H1 (cell line): ENCODE measurements at regions not wholly inside any gene's neighbourhood (a gene's known extent, or its start where the extent isn't known, plus 50 kb on each side); places are given as distances from the start of the nearest gene placed in this dataset.

Experiments used
- CTCF ChIA-PET: fragments of 300-600 bp; sonication (Branson Sonifier 250); formaldehyde crosslinking; loops from one replicate; lab custom pipeline; 2021; ENCODE audit not compliant: partially characterized antibody; lab: Charles Lee
- POLR2A ChIA-PET: fragments of 300-600 bp; sonication (Branson Sonifier 250); formaldehyde crosslinking; loops from one replicate; lab custom pipeline; 2021; ENCODE audit warnings: inconsistent platforms; ENCODE audit not compliant: partially characterized antibody; lab: Charles Lee
- DNase-seq, 2 experiments: peaks; one replicate each; pipeline versions ENCODE4 v3.0.0 to v3.0.0-alpha.2; 2010 to 2022; ENCODE audit warnings: low spot score in 2 of 2, low read depth in 1 of 2, mixed read lengths in 1 of 2
- FAIRE-seq: peaks from 2 replicates; lab custom pipeline; 2011; peaks lifted over from hg19 to GRCh38; lab: Jason Lieb, UNC
- H2AFZ ChIP-seq: 2 replicates; pipeline ENCODE4 v1.8.1; 2012; ENCODE audit warnings: low read length, inconsistent platforms
- H2AK5ac ChIP-seq: 2 replicates; pipeline ENCODE4 v1.6.1; 2013; ENCODE audit warnings: low read depth, low read length
- H2BK120ac ChIP-seq: replicated peaks from 2 replicates; pipeline ENCODE3; 2013; ENCODE audit warnings: low read depth, low read length, inconsistent platforms
- H2BK12ac ChIP-seq: 2 replicates; pipeline ENCODE4 v1.6.1; 2013; ENCODE audit warnings: low read depth, low read length
- H2BK15ac ChIP-seq: 2 replicates; pipeline ENCODE4 v1.6.1; 2013; ENCODE audit warnings: low read length
- H2BK20ac ChIP-seq: 2 replicates; pipeline ENCODE4 v1.6.1; 2013; ENCODE audit warnings: low read length
- H2BK5ac ChIP-seq: 2 replicates; pipeline ENCODE4 v1.6.1; 2013; ENCODE audit warnings: low read depth, low read length
- H3K14ac ChIP-seq: 2 replicates; pipeline ENCODE4 v1.6.1; 2013; ENCODE audit warnings: inconsistent platforms; ENCODE audit not compliant: insufficient read length
- H3K18ac ChIP-seq: 2 replicates; pipeline ENCODE4 v1.6.1; 2013; ENCODE audit warnings: low read length; ENCODE audit errors: extremely low read depth
- H3K23ac ChIP-seq: 2 replicates; pipeline ENCODE4 v1.6.1; 2013; ENCODE audit warnings: inconsistent platforms; ENCODE audit not compliant: insufficient read length
- H3K23me2 ChIP-seq: 2 replicates; pipeline ENCODE4 v1.6.1; 2013; ENCODE audit warnings: low read depth, low read length
- H3K27ac ChIP-seq: 2 replicates; pipeline ENCODE4 v1.6.1; 2011; ENCODE audit warnings: low read depth, low read length, inconsistent platforms
- H3K27me3 ChIP-seq, 4 experiments: replicated peaks in 1 of 4; 1 replicate in 1 of 4; 2 replicates in 3 of 4; pipeline versions ENCODE4 v1.6.1 to v1.8.1; 2011 to 2013; ENCODE audit warnings: low read length in 3 of 4, mild to moderate bottlenecking in 3 of 4, inconsistent platforms in 2 of 4, mixed read lengths in 2 of 4, moderate library complexity in 1 of 4; ENCODE audit not compliant: control insufficient read depth in 3 of 4, insufficient read depth in 3 of 4; ENCODE audit errors: extremely low read depth in 1 of 4
- H3K36me3 ChIP-seq, 4 experiments: 2 replicates each; pipeline versions ENCODE4 v1.6.1 to v1.8.1; 2011 to 2013; ENCODE audit warnings: mild to moderate bottlenecking in 4 of 4, low read length in 3 of 4, moderate library complexity in 2 of 4, control low read depth in 1 of 4, inconsistent platforms in 1 of 4; ENCODE audit not compliant: insufficient read depth in 4 of 4, control insufficient read depth in 2 of 4
- H3K4ac ChIP-seq: replicated peaks from 2 replicates; pipeline ENCODE3; 2013; ENCODE audit warnings: low read length, low read depth, mixed read lengths, inconsistent platforms; ENCODE audit not compliant: insufficient read length
- H3K4me1 ChIP-seq, 4 experiments: replicated peaks in 1 of 4; 1 replicate in 1 of 4; 2 replicates in 3 of 4; pipeline versions ENCODE4 v1.6.1 to v1.8.1; 2011 to 2013; ENCODE audit warnings: low read length in 3 of 4, inconsistent platforms in 2 of 4, mixed read lengths in 1 of 4; ENCODE audit not compliant: insufficient read depth in 4 of 4, control insufficient read depth in 3 of 4
- H3K4me2 ChIP-seq, 2 experiments: 2 replicates each; pipeline versions ENCODE4 v1.6.1 to v1.8.1; 2011 to 2013; ENCODE audit warnings: low read depth in 2 of 2, low read length in 2 of 2, control low read depth in 1 of 2, inconsistent platforms in 1 of 2, mild to moderate bottlenecking in 1 of 2; ENCODE audit not compliant: insufficient read depth in 1 of 2
- H3K4me3 ChIP-seq, 4 experiments: fragments of 200-600, 300-600 bp in 1 of 4; sonication (generic), shearing (Covaris generic), sonication (Bioruptor Twin) in 1 of 4; 2 replicates each; pipeline versions ENCODE4 v1.5.1 to v1.8.1; 2011 to 2016; ENCODE audit warnings: low read length in 4 of 4, low read depth in 3 of 4, control low read depth in 2 of 4, inconsistent platforms in 2 of 4, mild to moderate bottlenecking in 2 of 4, mixed read lengths in 1 of 4, moderate library complexity in 1 of 4; ENCODE audit not compliant: insufficient read depth in 2 of 4; ENCODE audit errors: extremely low read depth in 1 of 4
- H3K56ac ChIP-seq: replicated peaks from 2 replicates; pipeline ENCODE3; 2013; ENCODE audit warnings: low read depth, mild to moderate bottlenecking, mixed read lengths, low read length, inconsistent platforms; ENCODE audit not compliant: insufficient read length
- H3K79me1 ChIP-seq: 2 replicates; pipeline ENCODE4 v1.6.1; 2013; ENCODE audit warnings: low read depth, low read length, control low read depth
- H3K79me2 ChIP-seq, 2 experiments: 2 replicates each; pipeline versions ENCODE4 v1.6.1 to v1.8.1; 2012 to 2013; ENCODE audit warnings: low read length in 2 of 2, mild to moderate bottlenecking in 2 of 2, inconsistent platforms in 1 of 2; ENCODE audit not compliant: insufficient read depth in 2 of 2, control insufficient read depth in 1 of 2
- H3K9ac ChIP-seq, 4 experiments: replicated peaks in 1 of 4; 1 replicate in 1 of 4; 2 replicates in 3 of 4; pipeline versions ENCODE4 v1.6.1 to v1.8.1; 2011 to 2013; ENCODE audit warnings: low read depth in 3 of 4, low read length in 3 of 4, control low read depth in 2 of 4, mild to moderate bottlenecking in 2 of 4, moderate library complexity in 2 of 4, inconsistent platforms in 1 of 4; ENCODE audit errors: extremely low read depth in 1 of 4
- H3K9me3 ChIP-seq, 2 experiments: 2 replicates each; pipeline versions ENCODE4 v1.6.1 to v1.8.1; 2012 to 2013; ENCODE audit warnings: mild to moderate bottlenecking in 2 of 2, moderate library complexity in 2 of 2, control low read depth in 1 of 2, inconsistent platforms in 1 of 2, low read depth in 1 of 2, low read length in 1 of 2, mixed read lengths in 1 of 2; ENCODE audit not compliant: insufficient read depth in 2 of 2
- H4K20me1 ChIP-seq, 2 experiments: replicated peaks in 1 of 2; 2 replicates each; pipeline versions ENCODE3 to v1.8.1; 2011 to 2013; ENCODE audit warnings: inconsistent platforms in 2 of 2, low read length in 2 of 2, mild to moderate bottlenecking in 1 of 2; ENCODE audit not compliant: insufficient read depth in 2 of 2, control insufficient read depth in 1 of 2
- H4K5ac ChIP-seq: 2 replicates; pipeline ENCODE4 v1.6.1; 2013; ENCODE audit warnings: low read length, low read depth, mixed read lengths, inconsistent platforms; ENCODE audit not compliant: insufficient read length
- H4K8ac ChIP-seq: 2 replicates; pipeline ENCODE4 v1.8.0; 2013; ENCODE audit warnings: mild to moderate bottlenecking, moderate library complexity, low read length, inconsistent platforms; ENCODE audit not compliant: insufficient read depth; ENCODE audit errors: extremely low read depth
- H4K91ac ChIP-seq: replicated peaks from 2 replicates; pipeline ENCODE3; 2013; ENCODE audit warnings: low read length, mixed read lengths, inconsistent platforms; ENCODE audit not compliant: insufficient read length
- CHD2 ChIP-seq: IDR thresholded peaks from 2 replicates; pipeline ENCODE4 v1.6.1; 2012; ENCODE audit warnings: low read length, improper control_type of control experiment
- JUN ChIP-seq: IDR thresholded peaks from 2 replicates; pipeline ENCODE4 v1.6.1; 2011; ENCODE audit warnings: low read depth, mild to moderate bottlenecking, improper control_type of control experiment, low read length
- SIRT6 ChIP-seq: IDR thresholded peaks from one replicate; pipeline ENCODE4 v1.7.1; 2012; ENCODE audit warnings: low read length, inconsistent platforms
- SP4 ChIP-seq: IDR thresholded peaks from 2 replicates; pipeline ENCODE4 v1.6.1; 2012; ENCODE audit warnings: low read length, inconsistent platforms
- SUZ12 ChIP-seq: fragments of 200-600 bp; sonication (generic); IDR thresholded peaks from 2 replicates; pipeline ENCODE4 v1.6.1; 2012; ENCODE audit warnings: mild to moderate bottlenecking, inconsistent platforms, low read length, moderate library complexity, mixed read lengths
- TF ChIP-seq, protein P1 (sequence below): IDR thresholded peaks from 2 replicates; pipeline ENCODE4 v1.6.1; 2012; ENCODE audit warnings: low read length, inconsistent platforms

DNA sequence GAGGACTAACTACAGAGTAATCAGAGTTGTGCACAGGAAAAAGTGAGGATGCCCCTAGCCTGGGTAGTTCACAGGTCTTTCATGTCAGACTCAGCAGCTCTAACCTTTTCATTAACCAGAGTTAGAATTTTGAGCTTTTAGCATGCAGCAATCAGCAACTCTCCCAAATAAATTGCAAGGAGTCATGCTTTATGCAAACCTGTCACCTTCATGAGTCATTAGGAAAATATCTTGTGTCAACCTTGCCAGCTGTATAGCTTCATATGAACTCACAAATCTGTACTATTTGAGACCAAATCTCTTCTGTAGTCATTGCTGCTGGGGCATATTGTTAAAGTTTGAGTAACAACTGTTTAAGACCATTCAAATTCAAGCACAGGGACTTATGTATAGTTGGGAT, 382.3 kb upstream of the NT5C1B start:
- TF ChIP-seq JUN: no peak
- no peak for TF ChIP-seq CHD2
- no peak for TF ChIP-seq SP4
- TF ChIP-seq SUZ12: no peak
- TF ChIP-seq, protein P1, sequence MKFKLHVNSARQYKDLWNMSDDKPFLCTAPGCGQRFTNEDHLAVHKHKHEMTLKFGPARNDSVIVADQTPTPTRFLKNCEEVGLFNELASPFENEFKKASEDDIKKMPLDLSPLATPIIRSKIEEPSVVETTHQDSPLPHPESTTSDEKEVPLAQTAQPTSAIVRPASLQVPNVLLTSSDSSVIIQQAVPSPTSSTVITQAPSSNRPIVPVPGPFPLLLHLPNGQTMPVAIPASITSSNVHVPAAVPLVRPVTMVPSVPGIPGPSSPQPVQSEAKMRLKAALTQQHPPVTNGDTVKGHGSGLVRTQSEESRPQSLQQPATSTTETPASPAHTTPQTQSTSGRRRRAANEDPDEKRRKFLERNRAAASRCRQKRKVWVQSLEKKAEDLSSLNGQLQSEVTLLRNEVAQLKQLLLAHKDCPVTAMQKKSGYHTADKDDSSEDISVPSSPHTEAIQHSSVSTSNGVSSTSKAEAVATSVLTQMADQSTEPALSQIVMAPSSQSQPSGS: no peak
- no peak for TF ChIP-seq SIRT6
- no peak overlapping the region for H3K4me3 ChIP-seq
- no peak overlapping the region for H2AFZ ChIP-seq
- CTCF ChIA-PET: no interaction called here
- H2BK12ac ChIP-seq: no peak overlapping the region
- H3K23me2 ChIP-seq: no peaks in the 10 kb centered on the region; the same call in 1 of the 2 replicates
- no peaks in the 10 kb centered on the region for H3K79me2 ChIP-seq
- DNase-seq (no peak), FAIRE-seq (no peak)
- no peak overlapping the region for H4K8ac ChIP-seq
- H2BK5ac ChIP-seq: no peak overlapping the region
- no peak overlapping the region for H3K4me2 ChIP-seq
- no peak overlapping the region for H3K56ac ChIP-seq
- no peak overlapping the region for H4K5ac ChIP-seq
- no peaks in the 10 kb centered on the region for H3K36me3 ChIP-seq
- H4K91ac ChIP-seq: no peak overlapping the region
- H2BK120ac ChIP-seq: no peak overlapping the region
- H4K20me1 ChIP-seq: no peaks in the 10 kb centered on the region
- H3K18ac ChIP-seq: no peak overlapping the region
- no peaks in the 10 kb centered on the region for H3K9me3 ChIP-seq
- no peak overlapping the region for H3K23ac ChIP-seq
- H3K79me1 ChIP-seq: no peaks in the 10 kb centered on the region
- H3K27me3 ChIP-seq: no peaks in the 10 kb centered on the region
- H2BK15ac ChIP-seq: no peak overlapping the region
- H3K4me1 ChIP-seq: peaks cover 0 to 6% (median 0%) of the 10 kb centered on the region in 4 experiments; a peak in 1 of 7 replicates
- H2BK20ac ChIP-seq: no peak overlapping the region
- no peak overlapping the region for H3K9ac ChIP-seq
- H2AK5ac ChIP-seq: no peak overlapping the region
- no peak overlapping the region for H3K27ac ChIP-seq
- H3K4ac ChIP-seq: no peak overlapping the region
- no peak overlapping the region for H3K14ac ChIP-seq
- POLR2A ChIA-PET: no interaction called here
